ENCODE measurements at regions not wholly inside any gene's neighbourhood (a gene's known extent, or its start where the extent isn't known, plus 50 kb on each side); places are given as distances from the start of the nearest gene placed in this dataset.

- Histone ChIP-seq H3K4me3 (no peak overlapping the region), H3K36me3 (no peaks in the 10 kb centered on the region), H3K27ac (peak overlapping the region in 6 of 11 experiments; percentile 6 to 52 (median 42); a peak in 10 of 22 replicates), H3K9me3 (replicated peaks in 1 of 11) (peaks cover 7 to 20% (median 12%) of the 10 kb centered on the region in 11 experiments), H3K27me3 (peaks cover 0 to 6% (median 0%) of the 10 kb centered on the region in 11 experiments; a peak in 2 of 22 replicates), H3K4me2 (peak overlapping the region; percentile 18 to 92 (median 68)), H3K4me1 (peaks cover 26 to 68% (median 61%) of the 10 kb centered on the region in 10 experiments), H4K20me1 (no peaks in the 10 kb centered on the region), H3K9ac (peak overlapping the region in 5 of 11 experiments; percentile 9 to 45 (median 21); a peak in 5 of 22 replicates)
- TF ChIP-seq Cebpa-rat (IDR thresholded peaks at IDR 0.05): no peak
Measured at GRCh38 chr13:30142486-30143211, 164.7 kb downstream of the KATNAL1 start.

DNA sequence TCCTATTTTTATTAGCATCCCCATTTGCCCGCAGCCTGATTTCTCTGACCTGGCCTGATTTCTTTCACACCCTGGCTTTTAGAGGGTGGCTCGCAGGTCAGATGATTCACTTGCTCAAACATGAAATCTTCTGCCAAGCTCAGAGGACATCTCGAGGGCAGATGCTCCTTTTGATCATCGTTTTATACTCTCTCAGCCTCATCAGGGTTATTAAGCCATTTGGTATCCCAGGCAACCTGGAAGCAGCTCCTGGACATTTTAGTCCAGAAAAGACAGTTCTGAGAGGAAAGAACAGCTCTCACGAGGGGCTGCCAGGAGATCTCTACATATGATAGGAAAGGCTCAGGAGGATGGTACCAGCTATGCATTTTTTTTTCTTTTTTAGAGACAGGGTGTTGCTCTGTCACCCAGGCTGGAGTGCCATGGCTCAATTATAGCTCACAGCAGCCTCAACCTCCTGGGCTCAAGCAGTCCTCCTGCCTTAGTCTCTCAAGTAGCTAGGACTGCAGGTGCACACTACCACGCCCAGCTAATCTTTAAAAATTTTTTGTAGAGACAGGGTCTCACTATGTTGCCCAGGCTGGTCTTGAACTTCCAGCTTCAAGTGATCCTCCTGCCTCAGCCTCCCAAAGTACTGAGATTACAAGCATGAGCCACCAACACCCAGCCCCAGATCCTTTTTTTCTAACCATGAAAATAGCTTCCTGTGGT is 165.4 kb downstream of the KATNAL1 start:
- Histone ChIP-seq H3K36me3 (no peaks in the 10 kb centered on the region), H3K27me3 (peaks cover 0 to 6% (median 0%) of the 10 kb centered on the region in 11 experiments; a peak in 2 of 22 replicates), H3K9ac (peak overlapping the region in 2 of 11 experiments; percentile 15 to 45; a peak in 3 of 22 replicates), H4K20me1 (no peaks in the 10 kb centered on the region), H3K27ac (peak overlapping the region in 4 of 11 experiments; percentile 40 to 52 (median 48); a peak in 5 of 22 replicates), H3K4me2 (peak overlapping the region; percentile 18 to 92 (median 68); a peak in 21 of 22 replicates), H3K4me3 (no peak overlapping the region), H3K9me3 (replicated peaks in 1 of 11) (peaks cover 7 to 20% (median 12%) of the 10 kb centered on the region in 11 experiments), H3K4me1 (peaks cover 19 to 61% (median 53%) of the 10 kb centered on the region in 10 experiments)
- TF ChIP-seq Cebpa-rat (IDR thresholded peaks at IDR 0.05): no peak

GRCh38 chr13:30140973-30141372 is 166.4 kb downstream of the KATNAL1 start:
- Histone ChIP-seq H3K9ac (no peak overlapping the region), H3K27ac (no peak overlapping the region), H3K9me3 (replicated peaks in 1 of 11) (peaks cover 7 to 20% (median 12%) of the 10 kb centered on the region in 11 experiments)

GRCh38 chr13:30138511-30138910 is 168.8 kb downstream of the KATNAL1 start:
- Histone ChIP-seq H3K4me2 (0 out of 22 replicates have a peak overlapping the region, but pooled peaks of 1 of the 11 experiments have one; percentile 12), H3K9me3 (replicated peaks in 1 of 11) (peaks cover 0 to 8% (median 0%) of the 10 kb centered on the region in 11 experiments; a peak in 2 of 22 replicates), H4K20me1 (no peaks in the 10 kb centered on the region), H3K36me3 (no peaks in the 10 kb centered on the region), H3K27me3 (no peaks in the 10 kb centered on the region), H3K9ac (no peak overlapping the region), H3K4me1 (peaks cover 15 to 38% (median 35%) of the 10 kb centered on the region in 10 experiments), H3K27ac (no peak overlapping the region), H3K4me3 (no peak overlapping the region)
- TF ChIP-seq Cebpa-rat (IDR thresholded peaks at IDR 0.05): no peak

More at GRCh38 chr13:30140973-30141372, 166.4 kb downstream of the KATNAL1 start:
- no peaks in the 10 kb centered on the region for H4K20me1 ChIP-seq
- TF ChIP-seq Cebpa-rat (IDR thresholded peaks at IDR 0.05): no peak
- H3K4me3 ChIP-seq: no peak overlapping the region
- peaks cover 15 to 51% (median 44%) of the 10 kb centered on the region in 10 experiments for H3K4me1 ChIP-seq
- no peaks in the 10 kb centered on the region for H3K36me3 ChIP-seq
- H3K4me2 ChIP-seq: peak overlapping the region in 6 of 11 experiments; percentile 41 to 92 (median 73); a peak in 10 of 22 replicates
- H3K27me3 ChIP-seq: peaks cover 0 to 4% (median 0%) of the 10 kb centered on the region in 11 experiments; a peak in 2 of 22 replicates

- Histone ChIP-seq H3K4me1 (peaks cover 0 to 20% (median 19%) of the 10 kb centered on the region in 10 experiments; a peak in 16 of 20 replicates), H3K4me2 (no peak overlapping the region), H3K27ac (no peak overlapping the region), H3K4me3 (no peak overlapping the region), H3K36me3 (no peaks in the 10 kb centered on the region), H3K9me3 (replicated peaks in 1 of 11) (0 out of 22 replicates have a peak, but pooled peaks cover 0 to 6% (median 0%) of the 10 kb centered on the region in 11 experiments), H4K20me1 (no peaks in the 10 kb centered on the region; a peak in 1 of 22 replicates), H3K27me3 (no peaks in the 10 kb centered on the region), H3K9ac (no peak overlapping the region)
- TF ChIP-seq Cebpa-rat (IDR thresholded peaks at IDR 0.05): no peak
Measured at GRCh38 chr13:30135868-30136267, 171.5 kb downstream of the KATNAL1 start.

DNA sequence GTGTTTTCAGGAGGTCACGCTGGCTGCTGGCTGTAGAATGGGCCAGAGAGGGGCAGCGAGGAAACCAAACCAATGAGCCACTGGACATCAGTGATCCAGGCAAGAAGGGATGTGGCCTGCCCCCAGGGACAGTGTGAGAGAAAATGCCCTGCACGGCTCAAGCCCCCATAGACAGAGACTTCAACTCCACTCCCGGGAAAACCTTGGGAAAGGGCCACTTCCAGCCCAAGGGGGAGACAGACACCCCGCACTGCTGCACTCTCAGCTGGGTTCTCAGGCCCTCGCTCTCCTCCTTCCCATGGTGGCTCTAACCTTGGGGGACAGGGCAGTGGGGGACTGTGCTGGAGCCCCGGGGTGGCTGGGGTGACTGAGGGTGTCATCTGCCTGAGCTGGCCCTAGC is 172.0 kb downstream of the KATNAL1 start:
- H3K36me3 ChIP-seq: no peaks in the 10 kb centered on the region
- no peak overlapping the region for H3K4me3 ChIP-seq
- H3K27ac ChIP-seq: no peak overlapping the region
- H3K9me3 ChIP-seq (replicated peaks in 1 of 11): 0 out of 22 replicates have a peak, but pooled peaks cover 0 to 6% (median 0%) of the 10 kb centered on the region in 11 experiments
- no peak for TF ChIP-seq Cebpa-rat (IDR thresholded peaks at IDR 0.05)
- H3K4me2 ChIP-seq: no peak overlapping the region
- H4K20me1 ChIP-seq: no peaks in the 10 kb centered on the region; a peak in 1 of 22 replicates
- no peak overlapping the region for H3K9ac ChIP-seq
- no peaks in the 10 kb centered on the region for H3K27me3 ChIP-seq
- H3K4me1 ChIP-seq: peaks cover 0 to 20% (median 18%) of the 10 kb centered on the region in 10 experiments; a peak in 16 of 20 replicates

- H3K36me3 ChIP-seq: no peaks in the 10 kb centered on the region
- H3K9me3 ChIP-seq (replicated peaks in 1 of 11): no peaks in the 10 kb centered on the region
- H3K27me3 ChIP-seq: no peaks in the 10 kb centered on the region
- no peaks in the 10 kb centered on the region; a peak in 1 of 22 replicates for H4K20me1 ChIP-seq
- H3K9ac ChIP-seq: no peak overlapping the region
- peak overlapping the region in 8 of 11 experiments; percentile 53 to 71 (median 64); a peak in 11 of 22 replicates for H3K4me2 ChIP-seq
- H3K27ac ChIP-seq: no peak overlapping the region
- H3K4me1 ChIP-seq: peaks cover 0 to 20% (median 18%) of the 10 kb centered on the region in 10 experiments; a peak in 16 of 20 replicates
- no peak for TF ChIP-seq Cebpa-rat (IDR thresholded peaks at IDR 0.05)
- no peak overlapping the region for H3K4me3 ChIP-seq
Measured at GRCh38 chr13:30134578-30134977, 172.8 kb downstream of the KATNAL1 start.

DNA sequence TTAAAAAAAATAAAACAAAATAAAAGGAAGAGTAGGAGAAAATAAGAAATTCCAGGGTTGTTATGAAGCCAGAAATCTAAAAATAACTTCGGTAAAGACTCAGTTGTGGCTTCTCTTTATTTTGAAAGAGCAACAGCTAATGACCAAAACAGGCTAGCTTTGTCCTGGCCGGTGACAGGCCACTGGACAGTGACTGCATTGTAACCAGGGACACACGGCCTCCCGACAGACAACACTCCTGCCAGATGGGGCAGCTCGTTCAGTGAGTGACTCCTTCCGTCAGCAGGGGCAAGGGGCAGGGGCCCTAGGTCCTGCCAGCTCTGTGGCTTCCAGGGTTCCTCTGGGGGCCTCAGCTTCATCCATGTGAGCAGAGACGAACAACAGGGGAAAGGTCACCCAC is 173.4 kb downstream of the KATNAL1 start:
- no peaks in the 10 kb centered on the region for H3K36me3 ChIP-seq
- H3K9ac ChIP-seq: peak overlapping the region in 3 of 11 experiments; percentile 6 to 44 (median 39); a peak in 5 of 22 replicates
- H3K27me3 ChIP-seq: no peaks in the 10 kb centered on the region
- H3K4me2 ChIP-seq: peak overlapping the region; percentile 4 to 71 (median 61); a peak in 19 of 22 replicates
- no peak for TF ChIP-seq Cebpa-rat (IDR thresholded peaks at IDR 0.05)
- H3K9me3 ChIP-seq (replicated peaks in 1 of 11): no peaks in the 10 kb centered on the region
- H3K27ac ChIP-seq: 0 out of 22 replicates have a peak overlapping the region, but pooled peaks of 1 of the 11 experiments have one; percentile 31
- H3K4me1 ChIP-seq: peaks cover 0 to 20% (median 18%) of the 10 kb centered on the region in 10 experiments; a peak in 16 of 20 replicates
- H4K20me1 ChIP-seq: no peaks in the 10 kb centered on the region; a peak in 1 of 22 replicates
- H3K4me3 ChIP-seq: no peak overlapping the region

Measured in BLaER1 treated with 17β-estradiol and CSF1 and Interleukin-3, amounts not matched to agents 10 nM and 100 nM (cell line).